Upper lobe of left lung (tissue), 4 donors: ENCODE measurements at regions not wholly inside any gene's neighbourhood (a gene's known extent, or its start where the extent isn't known, plus 50 kb on each side); places are given as distances from the start of the nearest gene placed in this dataset.

Source experiments
- EP300 ChIP-seq, 4 donors: sonication (generic); formaldehyde crosslinking; IDR thresholded peaks; one replicate each; pipeline ENCODE4 v1.5.1; 2017; ENCODE audit warnings: antibody characterized with exemption in 4 of 4, control low read depth in 2 of 4
- POLR2A ChIP-seq, 4 donors: fragments of 450-650 bp; IDR thresholded peaks; one replicate each; pipeline ENCODE4 v1.5.1; 2016 to 2017; ENCODE audit warnings: antibody characterized with exemption in 4 of 4, mild to moderate bottlenecking in 2 of 4
- POLR2AphosphoS5 ChIP-seq, 2 donors: sonication (generic); formaldehyde crosslinking; IDR thresholded peaks; one replicate each; pipeline ENCODE4 v1.5.1; 2017; ENCODE audit warnings: antibody characterized with exemption in 2 of 2
- TF ChIP-seq, protein P1 (sequence below), 6 experiments: fragments of 450-650 bp in 4 of 6; fragments of 200-600 bp in 2 of 6; sonication (generic) in 2 of 6; IDR thresholded peaks; one replicate each; pipeline ENCODE4 v1.5.1; 2016 to 2019; ENCODE audit warnings: antibody characterized with exemption in 6 of 6

DNA sequence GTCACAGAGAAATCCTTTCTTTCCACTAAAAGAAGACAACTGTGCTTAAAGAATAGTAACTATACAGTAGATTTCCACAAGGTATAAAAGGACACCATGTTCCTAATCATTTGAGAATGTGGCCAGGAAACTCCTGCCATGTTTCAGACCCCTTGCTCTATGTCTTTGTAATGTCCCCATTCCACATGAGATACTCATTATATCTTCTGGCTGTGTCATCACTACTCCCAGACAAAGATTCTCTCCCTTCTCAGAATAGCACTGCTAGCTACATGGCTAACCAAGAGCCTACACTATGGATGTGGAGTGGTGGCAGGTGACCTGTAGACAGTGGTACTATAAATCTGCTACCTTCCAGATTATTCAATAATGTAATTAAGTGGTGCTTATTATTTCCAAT is 218.1 kb upstream of the MCHR2 start:
- TF ChIP-seq POLR2AphosphoS5 (IDR thresholded peaks at IDR 0.05): no peak
- TF ChIP-seq POLR2A (IDR thresholded peaks at IDR 0.05): no peak
- TF ChIP-seq, protein P1, sequence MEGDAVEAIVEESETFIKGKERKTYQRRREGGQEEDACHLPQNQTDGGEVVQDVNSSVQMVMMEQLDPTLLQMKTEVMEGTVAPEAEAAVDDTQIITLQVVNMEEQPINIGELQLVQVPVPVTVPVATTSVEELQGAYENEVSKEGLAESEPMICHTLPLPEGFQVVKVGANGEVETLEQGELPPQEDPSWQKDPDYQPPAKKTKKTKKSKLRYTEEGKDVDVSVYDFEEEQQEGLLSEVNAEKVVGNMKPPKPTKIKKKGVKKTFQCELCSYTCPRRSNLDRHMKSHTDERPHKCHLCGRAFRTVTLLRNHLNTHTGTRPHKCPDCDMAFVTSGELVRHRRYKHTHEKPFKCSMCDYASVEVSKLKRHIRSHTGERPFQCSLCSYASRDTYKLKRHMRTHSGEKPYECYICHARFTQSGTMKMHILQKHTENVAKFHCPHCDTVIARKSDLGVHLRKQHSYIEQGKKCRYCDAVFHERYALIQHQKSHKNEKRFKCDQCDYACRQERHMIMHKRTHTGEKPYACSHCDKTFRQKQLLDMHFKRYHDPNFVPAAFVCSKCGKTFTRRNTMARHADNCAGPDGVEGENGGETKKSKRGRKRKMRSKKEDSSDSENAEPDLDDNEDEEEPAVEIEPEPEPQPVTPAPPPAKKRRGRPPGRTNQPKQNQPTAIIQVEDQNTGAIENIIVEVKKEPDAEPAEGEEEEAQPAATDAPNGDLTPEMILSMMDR (IDR thresholded peaks at IDR 0.05): no peak
- TF ChIP-seq EP300 (IDR thresholded peaks at IDR 0.05): no peak
